WTC11 (cell line): ENCODE measurements at regions not wholly inside any gene's neighbourhood (a gene's known extent, or its start where the extent isn't known, plus 50 kb on each side); places are given as distances from the start of the nearest gene placed in this dataset.

ENCODE experiments used
- CTCF ChIP-seq: fragments of 200-600 bp; IDR thresholded peaks from 2 replicates; pipeline ENCODE4 v1.8.0; 2022; ENCODE audit warnings: antibody characterized with exemption
- ELF4 ChIP-seq: sonication (generic); formaldehyde crosslinking; IDR thresholded peaks from 2 replicates; pipeline ENCODE4 v1.8.1; 2022; ENCODE audit warnings: low read depth, mild to moderate bottlenecking, moderate library complexity, missing genetic modification reagents
- IRF1 ChIP-seq: sonication (generic); formaldehyde crosslinking; IDR thresholded peaks from 2 replicates; pipeline ENCODE4 v1.8.0; 2023; ENCODE audit warnings: missing genetic modification reagents
- NFE2L1 ChIP-seq: sonication (generic); formaldehyde crosslinking; IDR thresholded peaks from 2 replicates; pipeline ENCODE4 v1.8.1; 2023; ENCODE audit warnings: missing genetic modification reagents
- ZNF121 ChIP-seq: sonication (generic); formaldehyde crosslinking; IDR thresholded peaks from 2 replicates; pipeline ENCODE4 v1.8.0; 2023; ENCODE audit warnings: missing genetic modification reagents
- TF ChIP-seq, protein P1 (sequence below): sonication (generic); formaldehyde crosslinking; IDR thresholded peaks from 2 replicates; pipeline ENCODE4 v1.8.0; 2022; ENCODE audit warnings: mild to moderate bottlenecking, missing genetic modification reagents

DNA sequence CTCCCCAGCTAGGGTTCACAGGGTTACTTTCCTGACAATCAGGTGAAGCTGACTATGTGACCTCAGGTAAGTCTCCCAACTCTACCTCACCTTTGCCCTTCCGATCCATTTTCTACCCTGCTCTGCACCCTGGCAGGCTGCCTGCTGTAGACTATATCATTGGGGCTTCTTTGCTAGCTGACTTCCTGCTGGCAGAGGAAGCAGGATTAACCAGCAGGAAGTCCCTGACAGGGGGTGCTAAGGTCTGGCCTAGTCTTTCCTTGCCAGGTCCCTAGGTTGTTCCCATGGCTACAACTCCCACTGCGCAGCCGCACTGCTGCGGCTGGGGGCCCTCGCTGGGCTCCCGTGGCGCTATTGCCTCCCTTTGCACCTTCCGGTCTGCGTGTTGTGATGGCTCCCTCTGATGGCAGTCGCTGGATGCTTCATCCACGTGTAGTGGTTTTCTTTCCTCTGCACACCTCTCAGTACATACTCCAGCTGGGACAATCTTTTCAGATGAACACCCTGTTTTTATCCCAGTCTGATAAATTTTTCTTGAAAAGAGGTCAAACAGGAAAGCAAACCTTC lies 365.9 kb downstream of the REEP3 start:
- TF ChIP-seq CTCF, result peak; percentile 46
- TF ChIP-seq, protein P1, sequence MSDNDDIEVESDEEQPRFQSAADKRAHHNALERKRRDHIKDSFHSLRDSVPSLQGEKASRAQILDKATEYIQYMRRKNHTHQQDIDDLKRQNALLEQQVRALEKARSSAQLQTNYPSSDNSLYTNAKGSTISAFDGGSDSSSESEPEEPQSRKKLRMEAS (CRISPR knock-in tag), result peak; percentile 46; the same call in 1 of the 2 replicates
- TF ChIP-seq IRF1 (CRISPR knock-in tag), result no peak
- TF ChIP-seq ELF4 (CRISPR knock-in tag), result no peak
- TF ChIP-seq NFE2L1 (CRISPR knock-in tag), result no peak
- TF ChIP-seq ZNF121 (CRISPR knock-in tag), result no peak
